WTC11 (cell line): ENCODE measurements at regions not wholly inside any gene's neighbourhood (a gene's known extent, or its start where the extent isn't known, plus 50 kb on each side); places are given as distances from the start of the nearest gene placed in this dataset.

ENCODE experiments used
- ATAC-seq: fragments of 200-7000 bp; cut with Tn5 transposase; 2 replicates; pipeline ENCODE4 v1.10.0; 2021; ENCODE audit warnings: mild to moderate bottlenecking, moderate library complexity
- CTCF ChIA-PET: fragments of 300-600 bp; sonication (Branson Sonifier 250); formaldehyde crosslinking; loops from one replicate; lab custom pipeline; 2021; ENCODE audit warnings: antibody characterized with exemption; lab: Charles Lee
- POLR2A ChIA-PET: fragments of 350-600 bp; sonication (Branson Sonifier 250); formaldehyde crosslinking; loops from one replicate; lab custom pipeline; 2021; ENCODE audit warnings: antibody characterized with exemption; lab: Charles Lee
- DNase-seq: peaks from one replicate; pipeline ENCODE4 v3.0.0; 2021; ENCODE audit warnings: low spot score
- H3K27ac Mint-ChIP-seq: 2 replicates; pipeline ENCODE4 v1.8.0; 2021; ENCODE audit warnings: mixed read lengths
- H3K27me3 Mint-ChIP-seq: 2 replicates; pipeline ENCODE4 v1.8.0; 2021; ENCODE audit warnings: low read depth, mild to moderate bottlenecking, moderate library complexity, mixed read lengths
- H3K36me3 Mint-ChIP-seq: 2 replicates; pipeline ENCODE4 v1.8.0; 2021; ENCODE audit warnings: mixed read lengths
- H3K4me1 Mint-ChIP-seq: 2 replicates; pipeline ENCODE4 v1.8.0; 2022; ENCODE audit warnings: mixed read lengths
- H3K4me3 Mint-ChIP-seq: 2 replicates; pipeline ENCODE4 v1.8.0; 2021; ENCODE audit warnings: mild to moderate bottlenecking, moderate library complexity, mixed read lengths
- H3K9me3 Mint-ChIP-seq: 2 replicates; pipeline ENCODE4 v1.8.0; 2021; ENCODE audit warnings: mixed read lengths
- CREM ChIP-seq: sonication (generic); formaldehyde crosslinking; IDR thresholded peaks from 2 replicates; pipeline ENCODE4 v1.8.1; 2022; ENCODE audit warnings: mild to moderate bottlenecking, missing genetic modification reagents, moderate library complexity
- ETV6 ChIP-seq: sonication (generic); formaldehyde crosslinking; IDR thresholded peaks from 2 replicates; pipeline ENCODE4 v1.8.1; 2022; ENCODE audit warnings: mild to moderate bottlenecking, missing genetic modification reagents
- FOXJ3 ChIP-seq: sonication (generic); formaldehyde crosslinking; IDR thresholded peaks from 2 replicates; pipeline ENCODE4 v1.9.0; 2021; ENCODE audit warnings: missing genetic modification reagents, mild to moderate bottlenecking, borderline replicate concordance
- FOXP1 ChIP-seq: sonication (generic); formaldehyde crosslinking; IDR thresholded peaks from 2 replicates; pipeline ENCODE4 v1.8.0; 2022; ENCODE audit warnings: missing genetic modification reagents, mild to moderate bottlenecking, moderate library complexity, borderline replicate concordance
- GRHL2 ChIP-seq: fragments of 250-450 bp; sonication (Bioruptor Pico); IDR thresholded peaks from 2 replicates; pipeline ENCODE4 v1.8.0; 2022; ENCODE audit warnings: mild to moderate bottlenecking, moderate library complexity; ENCODE audit not compliant: insufficient replicate concordance, severe bottlenecking
- HMGA2 ChIP-seq: fragments of 250-450 bp; sonication (Bioruptor Pico); IDR thresholded peaks from 2 replicates; pipeline ENCODE4 v1.4.0; 2021; ENCODE audit warnings: mild to moderate bottlenecking, moderate library complexity
- KAT7 ChIP-seq: sonication (generic); formaldehyde crosslinking; IDR thresholded peaks from 2 replicates; pipeline ENCODE4 v1.8.1; 2023; ENCODE audit warnings: missing genetic modification reagents, mild to moderate bottlenecking, borderline replicate concordance
- SMAD4 ChIP-seq: sonication (generic); formaldehyde crosslinking; IDR thresholded peaks from 2 replicates; pipeline ENCODE4 v1.8.0; 2022; ENCODE audit warnings: mild to moderate bottlenecking, missing genetic modification reagents
- SOX15 ChIP-seq: fragments of 250-450 bp; sonication (Bioruptor Pico); IDR thresholded peaks from 2 replicates; pipeline ENCODE4 v1.9.0; 2021; ENCODE audit warnings: mild to moderate bottlenecking
- TEAD1 ChIP-seq: sonication (generic); formaldehyde crosslinking; IDR thresholded peaks from 2 replicates; pipeline ENCODE4 v1.8.0; 2022; ENCODE audit warnings: mild to moderate bottlenecking, missing genetic modification reagents
- ZBTB21 ChIP-seq: sonication (generic); formaldehyde crosslinking; IDR thresholded peaks from 2 replicates; pipeline ENCODE4 v1.8.1; 2023; ENCODE audit warnings: mild to moderate bottlenecking, missing genetic modification reagents, borderline replicate concordance
- TF ChIP-seq, protein P1 (sequence below): fragments of 250-450 bp; sonication (Bioruptor Pico); IDR thresholded peaks from 2 replicates; pipeline ENCODE4 v1.9.0; 2021; ENCODE audit warnings: moderate library complexity, mild to moderate bottlenecking, inconsistent platforms, borderline replicate concordance
- TF ChIP-seq, protein P2 (sequence below): sonication (generic); formaldehyde crosslinking; IDR thresholded peaks from 2 replicates; pipeline ENCODE4 v1.8.1; 2022; ENCODE audit warnings: mild to moderate bottlenecking, moderate library complexity, missing genetic modification reagents
- TF ChIP-seq, protein P3 (sequence below): sonication (generic); formaldehyde crosslinking; IDR thresholded peaks from 2 replicates; pipeline ENCODE4 v1.8.1; 2022; ENCODE audit warnings: low read depth, mild to moderate bottlenecking, moderate library complexity, missing genetic modification reagents, borderline replicate concordance
- TF ChIP-seq, protein P4 (sequence below): sonication (generic); formaldehyde crosslinking; IDR thresholded peaks from 2 replicates; pipeline ENCODE4 v1.8.0; 2022; ENCODE audit warnings: missing genetic modification reagents

DNA sequence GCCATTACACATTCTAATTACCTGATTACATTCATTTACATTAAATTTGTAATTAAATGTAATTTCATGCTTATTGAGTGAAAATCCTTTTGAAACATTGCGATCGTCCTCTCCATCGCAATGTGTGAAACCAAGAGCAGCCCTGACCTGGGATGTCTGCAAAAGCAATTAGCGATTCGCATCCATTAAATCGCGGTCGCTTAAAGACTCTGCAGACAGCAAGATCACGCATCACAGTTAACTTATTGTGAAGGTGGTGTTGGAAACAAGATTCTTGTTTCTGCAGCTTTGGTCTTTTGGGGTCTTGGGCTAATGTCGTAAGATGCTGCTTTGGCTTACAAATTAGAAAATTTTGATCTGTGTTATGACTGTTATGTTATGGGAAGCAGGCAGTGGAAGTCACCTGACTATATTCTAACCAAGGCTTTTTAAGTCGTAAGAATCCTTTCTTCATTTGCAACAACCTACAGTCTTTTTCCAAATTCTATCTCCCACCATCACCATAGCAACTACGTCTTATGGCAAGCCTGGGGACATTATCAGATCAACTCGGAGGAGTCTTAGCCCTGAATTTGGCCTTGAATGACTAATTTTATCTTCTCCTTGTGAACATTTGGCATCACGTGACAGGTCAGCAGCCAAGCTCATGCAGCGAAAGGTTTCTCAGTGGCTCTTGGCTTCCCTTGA, 142.8 kb upstream of the SOX1 start:
- CTCF ChIA-PET = no interaction called here
- DNase-seq = no peak
- H3K27me3 Mint-ChIP-seq = peaks cover 6% of the 10 kb centered on the region
- TF ChIP-seq, protein P1, sequence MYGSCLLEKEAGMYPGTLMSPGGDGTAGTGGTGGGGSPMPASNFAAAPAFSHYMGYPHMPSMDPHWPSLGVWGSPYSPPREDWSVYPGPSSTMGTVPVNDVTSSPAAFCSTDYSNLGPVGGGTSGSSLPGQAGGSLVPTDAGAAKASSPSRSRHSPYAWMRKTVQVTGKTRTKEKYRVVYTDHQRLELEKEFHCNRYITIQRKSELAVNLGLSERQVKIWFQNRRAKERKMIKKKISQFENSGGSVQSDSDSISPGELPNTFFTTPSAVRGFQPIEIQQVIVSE (CRISPR knock-in tag) = no peak
- no peak for TF ChIP-seq TEAD1
- TF ChIP-seq FOXP1 (CRISPR knock-in tag) = no peak
- POLR2A ChIA-PET = no interaction called here
- H3K9me3 Mint-ChIP-seq = no peaks in the 10 kb centered on the region
- no peak overlapping the region for H3K4me3 Mint-ChIP-seq
- peaks cover 23% of the 10 kb centered on the region for H3K4me1 Mint-ChIP-seq
- no peak overlapping the region for H3K27ac Mint-ChIP-seq
- ATAC-seq = no peak
- H3K36me3 Mint-ChIP-seq = no peaks in the 10 kb centered on the region

DNA sequence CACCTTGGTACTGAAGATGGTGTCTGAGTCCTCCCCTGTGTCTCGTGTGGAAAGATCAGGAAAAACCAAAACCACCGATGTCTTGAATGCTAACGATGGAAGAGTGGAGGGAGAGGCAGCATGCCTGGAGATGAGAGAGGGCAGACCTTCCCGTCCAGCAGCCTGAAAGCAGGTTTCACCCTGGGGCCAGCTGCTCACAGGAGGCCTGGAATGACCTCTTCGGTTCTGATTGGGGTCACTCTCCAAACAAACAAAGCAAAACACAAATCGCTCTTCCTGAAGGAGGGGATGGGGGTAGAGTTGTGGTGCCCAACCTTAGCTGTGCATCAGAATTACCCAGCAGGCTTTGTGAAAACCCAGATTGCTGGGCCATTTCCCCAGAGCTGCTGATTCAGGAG, 142.3 kb upstream of the SOX1 start:
- Mint-ChIP-seq H3K27me3 (peaks cover 6% of the 10 kb centered on the region), H3K4me3 (no peak overlapping the region), H3K9me3 (no peaks in the 10 kb centered on the region)
- no peak for ATAC-seq
- CTCF ChIA-PET = no interaction called here
- no peak for TF ChIP-seq ZBTB21 (CRISPR knock-in tag)
- no peak for TF ChIP-seq KAT7 (CRISPR knock-in tag)
- TF ChIP-seq CREM (CRISPR knock-in tag) = no peak
- no peak for TF ChIP-seq FOXJ3 (CRISPR knock-in tag)
- TF ChIP-seq, protein P2, sequence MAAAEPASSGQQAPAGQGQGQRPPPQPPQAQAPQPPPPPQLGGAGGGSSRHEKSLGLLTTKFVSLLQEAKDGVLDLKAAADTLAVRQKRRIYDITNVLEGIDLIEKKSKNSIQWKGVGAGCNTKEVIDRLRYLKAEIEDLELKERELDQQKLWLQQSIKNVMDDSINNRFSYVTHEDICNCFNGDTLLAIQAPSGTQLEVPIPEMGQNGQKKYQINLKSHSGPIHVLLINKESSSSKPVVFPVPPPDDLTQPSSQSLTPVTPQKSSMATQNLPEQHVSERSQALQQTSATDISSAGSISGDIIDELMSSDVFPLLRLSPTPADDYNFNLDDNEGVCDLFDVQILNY (CRISPR knock-in tag) = no peak
- TF ChIP-seq ETV6 (CRISPR knock-in tag) = no peak
- no peak for TF ChIP-seq SOX15 (CRISPR knock-in tag)
- no peak for TF ChIP-seq SMAD4 (CRISPR knock-in tag)
- TF ChIP-seq, protein P3, sequence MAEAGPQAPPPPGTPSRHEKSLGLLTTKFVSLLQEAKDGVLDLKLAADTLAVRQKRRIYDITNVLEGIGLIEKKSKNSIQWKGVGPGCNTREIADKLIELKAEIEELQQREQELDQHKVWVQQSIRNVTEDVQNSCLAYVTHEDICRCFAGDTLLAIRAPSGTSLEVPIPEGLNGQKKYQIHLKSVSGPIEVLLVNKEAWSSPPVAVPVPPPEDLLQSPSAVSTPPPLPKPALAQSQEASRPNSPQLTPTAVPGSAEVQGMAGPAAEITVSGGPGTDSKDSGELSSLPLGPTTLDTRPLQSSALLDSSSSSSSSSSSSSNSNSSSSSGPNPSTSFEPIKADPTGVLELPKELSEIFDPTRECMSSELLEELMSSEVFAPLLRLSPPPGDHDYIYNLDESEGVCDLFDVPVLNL (CRISPR knock-in tag) = no peak
- TF ChIP-seq, protein P4, sequence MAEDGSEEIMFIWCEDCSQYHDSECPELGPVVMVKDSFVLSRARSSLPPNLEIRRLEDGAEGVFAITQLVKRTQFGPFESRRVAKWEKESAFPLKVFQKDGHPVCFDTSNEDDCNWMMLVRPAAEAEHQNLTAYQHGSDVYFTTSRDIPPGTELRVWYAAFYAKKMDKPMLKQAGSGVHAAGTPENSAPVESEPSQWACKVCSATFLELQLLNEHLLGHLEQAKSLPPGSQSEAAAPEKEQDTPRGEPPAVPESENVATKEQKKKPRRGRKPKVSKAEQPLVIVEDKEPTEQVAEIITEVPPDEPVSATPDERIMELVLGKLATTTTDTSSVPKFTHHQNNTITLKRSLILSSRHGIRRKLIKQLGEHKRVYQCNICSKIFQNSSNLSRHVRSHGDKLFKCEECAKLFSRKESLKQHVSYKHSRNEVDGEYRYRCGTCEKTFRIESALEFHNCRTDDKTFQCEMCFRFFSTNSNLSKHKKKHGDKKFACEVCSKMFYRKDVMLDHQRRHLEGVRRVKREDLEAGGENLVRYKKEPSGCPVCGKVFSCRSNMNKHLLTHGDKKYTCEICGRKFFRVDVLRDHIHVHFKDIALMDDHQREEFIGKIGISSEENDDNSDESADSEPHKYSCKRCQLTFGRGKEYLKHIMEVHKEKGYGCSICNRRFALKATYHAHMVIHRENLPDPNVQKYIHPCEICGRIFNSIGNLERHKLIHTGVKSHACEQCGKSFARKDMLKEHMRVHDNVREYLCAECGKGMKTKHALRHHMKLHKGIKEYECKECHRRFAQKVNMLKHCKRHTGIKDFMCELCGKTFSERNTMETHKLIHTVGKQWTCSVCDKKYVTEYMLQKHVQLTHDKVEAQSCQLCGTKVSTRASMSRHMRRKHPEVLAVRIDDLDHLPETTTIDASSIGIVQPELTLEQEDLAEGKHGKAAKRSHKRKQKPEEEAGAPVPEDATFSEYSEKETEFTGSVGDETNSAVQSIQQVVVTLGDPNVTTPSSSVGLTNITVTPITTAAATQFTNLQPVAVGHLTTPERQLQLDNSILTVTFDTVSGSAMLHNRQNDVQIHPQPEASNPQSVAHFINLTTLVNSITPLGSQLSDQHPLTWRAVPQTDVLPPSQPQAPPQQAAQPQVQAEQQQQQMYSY (CRISPR knock-in tag) = no peak
- no peak for TF ChIP-seq HMGA2 (CRISPR knock-in tag)
- no peak for TF ChIP-seq GRHL2 (CRISPR knock-in tag)
- TF ChIP-seq, all 79 proteins: peak for 0
- Mint-ChIP-seq H3K27ac (no peak overlapping the region), H3K4me1 (peaks cover 19% of the 10 kb centered on the region), H3K36me3 (no peaks in the 10 kb centered on the region)
- POLR2A ChIA-PET = no interaction called here
- DNase-seq = no peak
